ENCODE measurements at regions not wholly inside any gene's neighbourhood (a gene's known extent, or its start where the extent isn't known, plus 50 kb on each side); places are given as distances from the start of the nearest gene placed in this dataset.

DNA sequence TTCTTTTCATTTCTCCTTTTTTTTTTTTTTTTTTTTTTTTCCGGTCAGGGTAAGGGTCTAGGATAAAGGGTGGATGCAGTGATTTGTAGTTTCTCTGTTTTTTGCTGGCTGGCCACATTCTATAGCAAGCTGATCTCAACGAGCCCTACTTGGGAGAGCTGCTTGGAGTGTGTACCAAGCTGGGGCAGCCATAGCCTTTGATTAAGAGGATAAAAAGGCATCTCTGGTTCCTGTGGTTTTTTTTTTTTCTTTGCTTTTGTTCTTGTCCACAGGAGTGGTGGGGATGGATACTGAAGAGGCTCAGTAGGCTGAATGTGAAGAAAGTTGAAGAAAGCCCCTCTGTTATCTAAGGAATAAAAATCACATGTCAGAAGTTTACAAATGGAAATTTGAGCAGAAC, 955.3 kb upstream of the WWC1 start:
- in situ Hi-C loops (cut with MboI) (no loop called here), intact Hi-C loops (cut with micrococcal nuclease; ENCODE audit: unreplicated experiment) (no loop called here)
- no TSS peak for BruUV-seq (replicated peaks)
- Histone ChIP-seq H3K79me2 (ENCODE audit: control insufficient read depth, insufficient read depth, low read length) (no peaks in the 10 kb centered on the region), H3K4me2 (ENCODE audit: control insufficient read depth, insufficient read depth) (no peak overlapping the region), H2AFZ (ENCODE audit: control insufficient read depth, low read depth, low read length) (no peak overlapping the region), H3K27ac (ENCODE audit: control insufficient read depth, insufficient read depth) (no peak overlapping the region), H3K36me3 (ENCODE audit: control insufficient read depth in 2 of 2, insufficient read depth in 2 of 2, low read length in 1 of 2) (no peaks in the 10 kb centered on the region), H4K20me1 (ENCODE audit: control insufficient read depth, insufficient read depth) (no peaks in the 10 kb centered on the region), H3K4me1 (ENCODE audit: control insufficient read depth, insufficient read depth, low read length) (no peaks in the 10 kb centered on the region), H3K9ac (ENCODE audit: control insufficient read depth, insufficient read depth, low read length) (no peak overlapping the region), H3K9me3 (replicated peaks; ENCODE audit: control insufficient read depth, insufficient read depth, low read length) (no peaks in the 10 kb centered on the region), H3K27me3 (replicated peaks in 1 of 2; ENCODE audit: control insufficient read depth in 2 of 2, insufficient read depth in 2 of 2, low read length in 1 of 2) (no peaks in the 10 kb centered on the region), H3K4me3 (no peak overlapping the region)
- ChIA-PET SMC1A (ENCODE audit: uncharacterized antibody, unreplicated experiment) (no interaction called here), CTCF (no interaction called here), RAD21 (ENCODE audit: unreplicated experiment) (no interaction called here), POLR2A (no interaction called here)
- no peak for FAIRE-seq
- no peak for TF ChIP-seq STAT3 (IDR thresholded peaks at IDR 0.05; ENCODE audit: low read depth, low read length)
- TF ChIP-seq NR2C2 (IDR thresholded peaks at IDR 0.05; ENCODE audit: borderline replicate concordance, control insufficient read depth, insufficient read length, low read depth) = no peak
- TF ChIP-seq, protein P1, sequence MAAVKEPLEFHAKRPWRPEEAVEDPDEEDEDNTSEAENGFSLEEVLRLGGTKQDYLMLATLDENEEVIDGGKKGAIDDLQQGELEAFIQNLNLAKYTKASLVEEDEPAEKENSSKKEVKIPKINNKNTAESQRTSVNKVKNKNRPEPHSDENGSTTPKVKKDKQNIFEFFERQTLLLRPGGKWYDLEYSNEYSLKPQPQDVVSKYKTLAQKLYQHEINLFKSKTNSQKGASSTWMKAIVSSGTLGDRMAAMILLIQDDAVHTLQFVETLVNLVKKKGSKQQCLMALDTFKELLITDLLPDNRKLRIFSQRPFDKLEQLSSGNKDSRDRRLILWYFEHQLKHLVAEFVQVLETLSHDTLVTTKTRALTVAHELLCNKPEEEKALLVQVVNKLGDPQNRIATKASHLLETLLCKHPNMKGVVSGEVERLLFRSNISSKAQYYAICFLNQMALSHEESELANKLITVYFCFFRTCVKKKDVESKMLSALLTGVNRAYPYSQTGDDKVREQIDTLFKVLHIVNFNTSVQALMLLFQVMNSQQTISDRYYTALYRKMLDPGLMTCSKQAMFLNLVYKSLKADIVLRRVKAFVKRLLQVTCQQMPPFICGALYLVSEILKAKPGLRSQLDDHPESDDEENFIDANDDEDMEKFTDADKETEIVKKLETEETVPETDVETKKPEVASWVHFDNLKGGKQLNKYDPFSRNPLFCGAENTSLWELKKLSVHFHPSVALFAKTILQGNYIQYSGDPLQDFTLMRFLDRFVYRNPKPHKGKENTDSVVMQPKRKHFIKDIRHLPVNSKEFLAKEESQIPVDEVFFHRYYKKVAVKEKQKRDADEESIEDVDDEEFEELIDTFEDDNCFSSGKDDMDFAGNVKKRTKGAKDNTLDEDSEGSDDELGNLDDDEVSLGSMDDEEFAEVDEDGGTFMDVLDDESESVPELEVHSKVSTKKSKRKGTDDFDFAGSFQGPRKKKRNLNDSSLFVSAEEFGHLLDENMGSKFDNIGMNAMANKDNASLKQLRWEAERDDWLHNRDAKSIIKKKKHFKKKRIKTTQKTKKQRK (IDR thresholded peaks at IDR 0.05; ENCODE audit: low read depth, low read length) = no peak
- no peak for TF ChIP-seq SREBF2 (IDR thresholded peaks at IDR 0.05; ENCODE audit: low read length)
- TF ChIP-seq RUNX3 (IDR thresholded peaks at IDR 0.05; ENCODE audit: low read length) = no peak
- TF ChIP-seq ZNF384 (IDR thresholded peaks at IDR 0.05; ENCODE audit: borderline replicate concordance, low read depth, low read length) = no peak
- TF ChIP-seq CREB1 (IDR thresholded peaks at IDR 0.05; ENCODE audit: low read depth) = no peak
- TF ChIP-seq CBX5 (IDR thresholded peaks at IDR 0.05; ENCODE audit: low read depth) = no peak
- no peak for TF ChIP-seq NBN (IDR thresholded peaks at IDR 0.05)
- no peak for TF ChIP-seq NFIC (IDR thresholded peaks at IDR 0.05; ENCODE audit: low read depth, low read length)
- no peak for TF ChIP-seq SMARCA5 (IDR thresholded peaks at IDR 0.05)
- ATAC-seq = no peak
- DNase-seq (ENCODE audit: low read depth, low spot score) = no peak
- WGBS (ENCODE audit: insufficient coverage, insufficient replicate concordance, low lambda C conversion rate, missing lambda C conversion rate) = 0% methylated on average over 1 of the region's 2 CpGs

Measured in GM12878 (cell line).